ENCODE measurements at regions not wholly inside any gene's neighbourhood (a gene's known extent, or its start where the extent isn't known, plus 50 kb on each side); places are given as distances from the start of the nearest gene placed in this dataset.

GRCh38 chr11:122348659-122349409, 232.8 kb upstream of the BLID start:
- H3K9ac ChIP-seq (replicated peaks in 1 of 4; ENCODE audit: extremely low read depth in 1 of 4, low read depth in 3 of 4, low read length in 3 of 4) = no peak overlapping the region
- no peaks in the 10 kb centered on the region for H3K4me1 ChIP-seq (replicated peaks in 1 of 4; ENCODE audit: control insufficient read depth in 3 of 4, insufficient read depth in 4 of 4, low read length in 3 of 4)
- no peaks in the 10 kb centered on the region for H3K27me3 ChIP-seq (replicated peaks in 1 of 4; ENCODE audit: control insufficient read depth in 3 of 4, extremely low read depth in 1 of 4, insufficient read depth in 3 of 4, low read length in 3 of 4)
- no peak overlapping the region for H3K4me2 ChIP-seq (ENCODE audit: insufficient read depth in 1 of 2, low read depth in 2 of 2, low read length in 2 of 2)
- no peak overlapping the region for H3K23ac ChIP-seq (ENCODE audit: insufficient read length)
- no peak overlapping the region for H3K4me3 ChIP-seq (ENCODE audit: extremely low read depth in 1 of 4, insufficient read depth in 2 of 4, low read depth in 3 of 4, low read length in 4 of 4)
- H3K56ac ChIP-seq (replicated peaks; ENCODE audit: insufficient read length, low read depth, low read length) = no peak overlapping the region
- 87% methylated on average over 9 of the region's 9 CpGs; no CpG with 5 or more reads in 1 of the 2 experiments for WGBS, 2 experiments (ENCODE audit: extremely low coverage in 1 of 2, insufficient coverage in 1 of 2, insufficient read length in 1 of 2, insufficient replicate concordance in 2 of 2, low coverage in 1 of 2, low lambda C conversion rate in 2 of 2, missing lambda C conversion rate in 1 of 2)
- H2BK12ac ChIP-seq (ENCODE audit: low read depth, low read length) = no peak overlapping the region
- no peak overlapping the region for H3K4ac ChIP-seq (replicated peaks; ENCODE audit: insufficient read length, low read depth, low read length)
- H2BK5ac ChIP-seq (ENCODE audit: low read depth, low read length) = no peak overlapping the region
- no peaks in the 10 kb centered on the region for H3K36me3 ChIP-seq (ENCODE audit: control insufficient read depth in 2 of 4, insufficient read depth in 4 of 4, low read length in 3 of 4)
- H2BK120ac ChIP-seq (replicated peaks; ENCODE audit: low read depth, low read length) = no peak overlapping the region
- FAIRE-seq = no peak
- H2AK5ac ChIP-seq (ENCODE audit: low read depth, low read length) = no peak overlapping the region
- DNase-seq (ENCODE audit: low read depth in 1 of 2, low spot score in 2 of 2) = no peak
- H4K91ac ChIP-seq (replicated peaks; ENCODE audit: insufficient read length, low read length) = no peak overlapping the region
- H3K14ac ChIP-seq (ENCODE audit: insufficient read length) = no peak overlapping the region
- no peak overlapping the region for H2BK20ac ChIP-seq (ENCODE audit: low read length)
- H2BK15ac ChIP-seq (ENCODE audit: low read length) = no peak overlapping the region
- H3K27ac ChIP-seq (ENCODE audit: low read depth, low read length) = no peak overlapping the region
- H3K23me2 ChIP-seq (ENCODE audit: low read depth, low read length) = no peaks in the 10 kb centered on the region
- no peak overlapping the region for H3K18ac ChIP-seq (ENCODE audit: extremely low read depth, low read length)
- H4K8ac ChIP-seq (ENCODE audit: extremely low read depth, insufficient read depth, low read length) = no peak overlapping the region
- H3K9me3 ChIP-seq (ENCODE audit: insufficient read depth in 2 of 2, low read depth in 1 of 2, low read length in 1 of 2) = no peaks in the 10 kb centered on the region
- no peaks in the 10 kb centered on the region for H3K79me1 ChIP-seq (ENCODE audit: low read depth, low read length)
- no peak overlapping the region for H4K5ac ChIP-seq (ENCODE audit: insufficient read length, low read depth, low read length)
- no peaks in the 10 kb centered on the region for H4K20me1 ChIP-seq (replicated peaks in 1 of 2; ENCODE audit: control insufficient read depth in 1 of 2, insufficient read depth in 2 of 2, low read length in 2 of 2)
- no peak overlapping the region for H2AFZ ChIP-seq (ENCODE audit: low read length)
- ChIA-PET POLR2A (ENCODE audit: partially characterized antibody) (no interaction called here), CTCF (ENCODE audit: partially characterized antibody) (no interaction called here)
- no peaks in the 10 kb centered on the region for H3K79me2 ChIP-seq (ENCODE audit: control insufficient read depth in 1 of 2, insufficient read depth in 2 of 2, low read length in 2 of 2)
- TF ChIP-seq RBBP5 (IDR thresholded peaks at IDR 0.05; ENCODE audit: borderline replicate concordance, low read depth, low read length) (no peak), CTBP2 (IDR thresholded peaks at IDR 0.05; ENCODE audit: borderline replicate concordance, insufficient read depth, insufficient read length, low read length) (no peak), NANOG (IDR thresholded peaks at IDR 0.05; ENCODE audit: insufficient read depth, low read depth, low read length, poor library complexity, severe bottlenecking) (no peak), POLR2AphosphoS5 (IDR thresholded peaks at IDR 0.05; ENCODE audit: low read depth, low read length) (no peak), JUN (IDR thresholded peaks at IDR 0.05; ENCODE audit: low read depth, low read length) (no peak), GABPA (IDR thresholded peaks at IDR 0.05; ENCODE audit: borderline replicate concordance, insufficient read depth, low read length) (no peak), USF2 (IDR thresholded peaks at IDR 0.05; ENCODE audit: low read length) (no peak), SIRT6 (IDR thresholded peaks at IDR 0.05; ENCODE audit: low read length) (no peak)

Data from H1 (cell line).